Stomach (tissue), 4 donors: ENCODE measurements at regions not wholly inside any gene's neighbourhood (a gene's known extent, or its start where the extent isn't known, plus 50 kb on each side); places are given as distances from the start of the nearest gene placed in this dataset.

ENCODE experiments used
- CTCF ChIP-seq, 7 experiments: fragments of 450-650 bp in 4 of 7; fragments of 200-600 bp in 3 of 7; sonication (generic) in 3 of 7; IDR thresholded peaks; one replicate each; pipeline ENCODE4 v1.5.1; 2016 to 2019; ENCODE audit warnings: antibody characterized with exemption in 7 of 7, control low read depth in 2 of 7, mild to moderate bottlenecking in 1 of 7
- EP300 ChIP-seq: sonication (generic); formaldehyde crosslinking; IDR thresholded peaks from one replicate; pipeline ENCODE4 v1.6.1; 2017; ENCODE audit warnings: antibody characterized with exemption
- POLR2A ChIP-seq, 4 donors: fragments of 450-650 bp; IDR thresholded peaks; one replicate each; pipeline ENCODE4 v1.6.1; 2016; ENCODE audit warnings: antibody characterized with exemption in 4 of 4, control low read depth in 2 of 4, mild to moderate bottlenecking in 1 of 4, moderate library complexity in 1 of 4
- POLR2AphosphoS5 ChIP-seq, 3 donors: sonication (generic); formaldehyde crosslinking; IDR thresholded peaks; one replicate each; pipeline ENCODE4 v1.6.1; 2016; ENCODE audit warnings: antibody characterized with exemption in 3 of 3

DNA sequence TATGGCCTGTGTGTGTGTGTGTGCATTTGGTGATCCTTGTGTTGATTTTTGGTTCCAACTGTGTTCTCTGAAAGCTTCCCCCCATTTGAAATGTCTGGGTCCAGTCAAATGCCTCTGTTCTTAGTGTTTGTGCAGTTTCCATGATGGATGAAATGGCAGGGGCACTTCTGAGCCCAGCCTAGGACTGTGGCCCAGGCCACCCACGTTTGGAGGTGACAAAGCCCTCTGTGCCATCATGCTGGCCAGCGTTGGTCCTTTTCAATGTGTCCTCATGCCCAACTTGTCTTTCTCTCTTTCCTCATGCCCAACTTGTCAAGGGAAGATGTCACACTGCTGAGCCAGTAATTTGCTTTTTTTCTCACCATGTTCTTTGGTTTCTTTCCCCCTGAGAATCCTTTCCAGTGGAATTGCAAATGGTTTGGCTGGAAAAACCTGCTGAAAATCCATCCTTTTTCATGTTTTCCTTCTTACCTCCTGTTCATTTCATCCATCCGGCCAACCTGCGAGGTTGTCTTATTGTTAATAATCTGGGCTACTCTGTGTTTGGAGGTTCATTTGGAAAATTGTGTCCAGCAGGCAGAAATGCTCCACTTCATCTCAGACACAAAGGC, 113.7 kb upstream of the NAV2 start:
- TF ChIP-seq CTCF (IDR thresholded peaks at IDR 0.05) (no peak), EP300 (no peak), POLR2A (IDR thresholded peaks at IDR 0.05) (no peak), POLR2AphosphoS5 (IDR thresholded peaks at IDR 0.05) (no peak)
